ENCODE measurements at regions not wholly inside any gene's neighbourhood (a gene's known extent, or its start where the extent isn't known, plus 50 kb on each side); places are given as distances from the start of the nearest gene placed in this dataset.
A peak's percentile ranks its signal among the peaks of the same experiment; 100 is the strongest.

DNA sequence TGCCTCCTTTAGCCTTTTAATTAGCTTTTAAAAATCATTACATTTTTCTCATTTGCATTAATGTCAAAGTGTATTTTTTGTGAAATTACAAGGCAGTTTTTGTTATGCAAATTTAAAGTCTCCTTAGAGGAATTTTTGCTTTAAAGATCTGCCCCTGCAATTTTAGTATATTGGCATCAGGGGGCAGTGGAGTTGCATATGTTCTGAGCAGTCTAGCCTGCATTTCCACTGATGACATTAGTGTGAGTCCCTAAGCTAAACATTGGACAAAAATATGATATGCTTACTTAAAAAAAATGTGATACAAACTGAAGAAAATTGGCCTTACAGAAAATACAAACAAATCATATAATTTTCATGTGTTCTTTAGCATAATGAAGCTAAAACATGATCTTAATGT lies 426.5 kb downstream of the SLC4A3 start:
- TF ChIP-seq, protein P1, sequence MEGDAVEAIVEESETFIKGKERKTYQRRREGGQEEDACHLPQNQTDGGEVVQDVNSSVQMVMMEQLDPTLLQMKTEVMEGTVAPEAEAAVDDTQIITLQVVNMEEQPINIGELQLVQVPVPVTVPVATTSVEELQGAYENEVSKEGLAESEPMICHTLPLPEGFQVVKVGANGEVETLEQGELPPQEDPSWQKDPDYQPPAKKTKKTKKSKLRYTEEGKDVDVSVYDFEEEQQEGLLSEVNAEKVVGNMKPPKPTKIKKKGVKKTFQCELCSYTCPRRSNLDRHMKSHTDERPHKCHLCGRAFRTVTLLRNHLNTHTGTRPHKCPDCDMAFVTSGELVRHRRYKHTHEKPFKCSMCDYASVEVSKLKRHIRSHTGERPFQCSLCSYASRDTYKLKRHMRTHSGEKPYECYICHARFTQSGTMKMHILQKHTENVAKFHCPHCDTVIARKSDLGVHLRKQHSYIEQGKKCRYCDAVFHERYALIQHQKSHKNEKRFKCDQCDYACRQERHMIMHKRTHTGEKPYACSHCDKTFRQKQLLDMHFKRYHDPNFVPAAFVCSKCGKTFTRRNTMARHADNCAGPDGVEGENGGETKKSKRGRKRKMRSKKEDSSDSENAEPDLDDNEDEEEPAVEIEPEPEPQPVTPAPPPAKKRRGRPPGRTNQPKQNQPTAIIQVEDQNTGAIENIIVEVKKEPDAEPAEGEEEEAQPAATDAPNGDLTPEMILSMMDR (IDR thresholded peaks at IDR 0.05) = peak; percentile 48
- TF ChIP-seq ZFX (IDR thresholded peaks at IDR 0.05; ENCODE audit: borderline replicate concordance) = no peak

Measured in 22Rv1 (cell line).